ENCODE measurements at regions not wholly inside any gene's neighbourhood (a gene's known extent, or its start where the extent isn't known, plus 50 kb on each side); places are given as distances from the start of the nearest gene placed in this dataset.

DNA sequence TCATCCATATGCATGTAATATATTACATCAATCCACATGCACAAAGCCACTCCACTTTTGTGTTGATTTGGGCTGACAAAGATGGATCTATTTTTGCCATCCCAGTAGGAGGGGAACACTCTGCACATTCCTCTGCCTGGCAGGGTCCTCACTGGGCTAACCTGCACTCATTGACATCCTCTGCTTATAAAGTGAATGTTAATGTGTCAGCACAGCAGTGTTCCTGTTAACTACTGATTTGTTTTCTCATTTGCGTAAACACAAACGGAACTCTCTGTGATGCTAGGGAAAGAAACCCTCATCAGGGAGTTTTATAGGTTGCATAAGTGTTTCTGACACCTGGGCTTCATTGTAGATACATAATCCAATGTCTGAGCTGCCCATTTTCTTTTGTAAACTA lies 826.0 kb downstream of the RAB28 start:
- FAIRE-seq = no peak
- POLR2A ChIA-PET = no interaction called here

More for the DNA sequence above, 826.0 kb downstream of the RAB28 start:
- H3K27ac ChIP-seq (ENCODE audit: extremely low read depth, low read depth, low read length) = no peak overlapping the region
- no peak overlapping the region for H3K4me3 ChIP-seq
- no peaks in the 10 kb centered on the region for H3K4me1 ChIP-seq (replicated peaks in 1 of 2; ENCODE audit: control insufficient read depth in 2 of 2, insufficient read depth in 2 of 2, low read length in 2 of 2)
- H3K4me2 ChIP-seq (ENCODE audit: insufficient read depth, low read length) = no peak overlapping the region
- no peak overlapping the region for H3K9ac ChIP-seq (ENCODE audit: insufficient read depth in 1 of 2, low read depth in 2 of 2, low read length in 2 of 2)
- intact Hi-C loops (cut with micrococcal nuclease) (no loop called here), in situ Hi-C loops (cut with MboI) (no loop called here)
- CTCF ChIA-PET (ENCODE audit: low intra/inter-chr PET ratio) = no interaction called here
- ATAC-seq (no peak), DNase-seq (ENCODE audit: extremely low read depth in 1 of 4, low spot score in 3 of 4) (no peak)
- no TSS peak for BruUV-seq (replicated peaks)
- no peaks in the 10 kb centered on the region for H3K27me3 ChIP-seq (ENCODE audit: control insufficient read depth in 2 of 2, insufficient read depth in 2 of 2, low read length in 2 of 2)
- no peaks in the 10 kb centered on the region for H4K20me1 ChIP-seq (replicated peaks; ENCODE audit: control insufficient read depth, insufficient read depth, low read length)
- H2AFZ ChIP-seq (ENCODE audit: low read depth, low read length) = no peak overlapping the region
- no peaks in the 10 kb centered on the region for H3K36me3 ChIP-seq (ENCODE audit: control insufficient read depth, insufficient read depth, low read length)
- no peaks in the 10 kb centered on the region for H3K9me3 ChIP-seq (replicated peaks; ENCODE audit: control insufficient read depth, insufficient read depth, low read depth, low read length)
- 0% methylated on average over 2 of the region's 2 CpGs for WGBS (ENCODE audit: insufficient coverage, low coverage, missing lambda C conversion rate)
- TF ChIP-seq TBL1XR1 (IDR thresholded peaks at IDR 0.05; ENCODE audit: low read length in 2 of 2) (no peak), SNRNP70 (optimal IDR thresholded peaks at IDR 0.05; ENCODE audit: low read depth, low read length) (no peak), ZNF23 (CRISPR knock-in tag; IDR thresholded peaks at IDR 0.05) (no peak), CHD4 (IDR thresholded peaks at IDR 0.05; ENCODE audit: insufficient read depth, insufficient replicate concordance, low read depth, low read length, poor library complexity, severe bottlenecking) (no peak), RFX5 (IDR thresholded peaks at IDR 0.05; ENCODE audit: low read depth, low read length) (no peak), ARID1B (IDR thresholded peaks at IDR 0.05) (no peak)
- TF ChIP-seq, protein P1, sequence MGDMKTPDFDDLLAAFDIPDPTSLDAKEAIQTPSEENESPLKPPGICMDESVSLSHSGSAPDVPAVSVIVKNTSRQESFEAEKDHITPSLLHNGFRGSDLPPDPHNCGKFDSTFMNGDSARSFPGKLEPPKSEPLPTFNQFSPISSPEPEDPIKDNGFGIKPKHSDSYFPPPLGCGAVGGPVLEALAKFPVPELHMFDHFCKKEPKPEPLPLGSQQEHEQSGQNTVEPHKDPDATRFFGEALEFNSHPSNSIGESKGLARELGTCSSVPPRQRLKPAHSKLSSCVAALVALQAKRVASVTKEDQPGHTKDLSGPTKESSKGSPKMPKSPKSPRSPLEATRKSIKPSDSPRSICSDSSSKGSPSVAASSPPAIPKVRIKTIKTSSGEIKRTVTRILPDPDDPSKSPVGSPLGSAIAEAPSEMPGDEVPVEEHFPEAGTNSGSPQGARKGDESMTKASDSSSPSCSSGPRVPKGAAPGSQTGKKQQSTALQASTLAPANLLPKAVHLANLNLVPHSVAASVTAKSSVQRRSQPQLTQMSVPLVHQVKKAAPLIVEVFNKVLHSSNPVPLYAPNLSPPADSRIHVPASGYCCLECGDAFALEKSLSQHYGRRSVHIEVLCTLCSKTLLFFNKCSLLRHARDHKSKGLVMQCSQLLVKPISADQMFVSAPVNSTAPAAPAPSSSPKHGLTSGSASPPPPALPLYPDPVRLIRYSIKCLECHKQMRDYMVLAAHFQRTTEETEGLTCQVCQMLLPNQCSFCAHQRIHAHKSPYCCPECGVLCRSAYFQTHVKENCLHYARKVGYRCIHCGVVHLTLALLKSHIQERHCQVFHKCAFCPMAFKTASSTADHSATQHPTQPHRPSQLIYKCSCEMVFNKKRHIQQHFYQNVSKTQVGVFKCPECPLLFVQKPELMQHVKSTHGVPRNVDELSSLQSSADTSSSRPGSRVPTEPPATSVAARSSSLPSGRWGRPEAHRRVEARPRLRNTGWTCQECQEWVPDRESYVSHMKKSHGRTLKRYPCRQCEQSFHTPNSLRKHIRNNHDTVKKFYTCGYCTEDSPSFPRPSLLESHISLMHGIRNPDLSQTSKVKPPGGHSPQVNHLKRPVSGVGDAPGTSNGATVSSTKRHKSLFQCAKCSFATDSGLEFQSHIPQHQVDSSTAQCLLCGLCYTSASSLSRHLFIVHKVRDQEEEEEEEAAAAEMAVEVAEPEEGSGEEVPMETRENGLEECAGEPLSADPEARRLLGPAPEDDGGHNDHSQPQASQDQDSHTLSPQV (IDR thresholded peaks at IDR 0.05) = no peak
- TF ChIP-seq, protein P2, sequence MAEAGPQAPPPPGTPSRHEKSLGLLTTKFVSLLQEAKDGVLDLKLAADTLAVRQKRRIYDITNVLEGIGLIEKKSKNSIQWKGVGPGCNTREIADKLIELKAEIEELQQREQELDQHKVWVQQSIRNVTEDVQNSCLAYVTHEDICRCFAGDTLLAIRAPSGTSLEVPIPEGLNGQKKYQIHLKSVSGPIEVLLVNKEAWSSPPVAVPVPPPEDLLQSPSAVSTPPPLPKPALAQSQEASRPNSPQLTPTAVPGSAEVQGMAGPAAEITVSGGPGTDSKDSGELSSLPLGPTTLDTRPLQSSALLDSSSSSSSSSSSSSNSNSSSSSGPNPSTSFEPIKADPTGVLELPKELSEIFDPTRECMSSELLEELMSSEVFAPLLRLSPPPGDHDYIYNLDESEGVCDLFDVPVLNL (CRISPR knock-in tag; IDR thresholded peaks at IDR 0.05; ENCODE audit: low read depth) = no peak
- no peaks in the 10 kb centered on the region for H3K9me1 ChIP-seq (ENCODE audit: control insufficient read depth, insufficient read depth, low read length)
- no peaks in the 10 kb centered on the region for H3K79me2 ChIP-seq (ENCODE audit: control insufficient read depth, insufficient read depth, low read length)

Measured in K562 (cell line).